Activated T-helper 1 cell treated with anti-CD3 and anti-CD28 coated beads, Interleukin-2, amount 50 U/mL, for 16 hours (primary cell): ENCODE measurements at regions not wholly inside any gene's neighbourhood (a gene's known extent, or its start where the extent isn't known, plus 50 kb on each side); places are given as distances from the start of the nearest gene placed in this dataset.
"Not testable (repeated sequence)": the region's sequence is repeated elsewhere in the genome, so short reads cannot be mapped to it uniquely, and the experiment has no call there.

Experiments
- DNase-seq, 2 donors: peaks; one replicate each; pipeline ENCODE4 v3.0.0-alpha.2; 2020; ENCODE audit warnings: low read depth in 1 of 2, low spot score in 1 of 2

DNA sequence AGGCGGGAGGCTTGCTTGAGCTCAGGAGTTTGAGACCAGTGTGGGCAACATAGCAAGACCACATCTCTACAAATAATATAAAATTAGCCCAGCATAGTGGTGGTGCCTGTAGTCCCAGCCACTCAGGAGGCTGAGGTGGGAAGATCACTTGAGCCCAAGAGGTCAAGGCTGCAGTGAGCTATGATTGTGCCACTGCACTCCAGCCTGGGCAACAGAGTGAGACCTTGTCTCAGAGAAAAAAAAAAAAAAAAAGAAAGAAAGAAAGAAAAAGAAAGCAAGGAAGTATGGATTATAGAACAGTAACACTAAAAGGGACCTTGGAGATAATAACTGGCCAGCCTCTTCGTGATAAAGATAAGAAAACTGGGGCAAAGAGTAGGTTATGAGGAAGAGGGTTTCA lies 130.4 kb downstream of the PLCE1 start:
- DNase-seq, result not testable (repeated sequence)

DNA sequence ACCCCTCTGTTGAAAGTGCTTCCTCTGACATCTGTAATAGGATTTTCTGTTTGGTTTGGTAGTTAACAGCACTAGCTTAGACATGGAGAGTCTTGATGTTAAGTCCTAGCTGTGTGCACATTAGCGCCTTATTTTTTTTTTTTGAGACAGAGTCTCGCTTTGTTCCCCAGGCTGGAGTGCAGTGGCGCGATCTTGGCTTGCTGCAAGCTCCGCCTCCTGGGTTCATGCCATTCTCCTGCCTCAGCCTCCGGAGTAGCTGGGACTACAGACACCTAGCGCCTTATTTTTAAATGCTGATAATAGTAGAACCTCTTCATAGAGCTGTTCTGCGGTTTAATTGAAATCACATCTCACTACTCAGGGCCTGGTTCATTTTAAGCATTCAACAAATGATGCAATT lies 131.5 kb downstream of the PLCE1 start:
- not testable (repeated sequence) for DNase-seq

GRCh38 chr10:94125856-94126255 lies 132.1 kb downstream of the PLCE1 start:
- DNase-seq, result no peak

- no peak for DNase-seq
Observed at GRCh38 chr10:94129393-94130130, 135.8 kb downstream of the PLCE1 start.

- DNase-seq, result no peak
Observed at GRCh38 chr10:94131885-94132284, 138.2 kb downstream of the PLCE1 start.

GRCh38 chr10:94133239-94133638 lies 139.5 kb downstream of the PLCE1 start:
- no peak for DNase-seq

GRCh38 chr10:94137747-94138146 lies 144.0 kb downstream of the PLCE1 start:
- DNase-seq, result no peak

GRCh38 chr10:94138391-94138790 lies 144.7 kb downstream of the PLCE1 start:
- DNase-seq, result no peak

GRCh38 chr10:94143261-94143660 lies 149.5 kb downstream of the PLCE1 start:
- no peak for DNase-seq

DNA sequence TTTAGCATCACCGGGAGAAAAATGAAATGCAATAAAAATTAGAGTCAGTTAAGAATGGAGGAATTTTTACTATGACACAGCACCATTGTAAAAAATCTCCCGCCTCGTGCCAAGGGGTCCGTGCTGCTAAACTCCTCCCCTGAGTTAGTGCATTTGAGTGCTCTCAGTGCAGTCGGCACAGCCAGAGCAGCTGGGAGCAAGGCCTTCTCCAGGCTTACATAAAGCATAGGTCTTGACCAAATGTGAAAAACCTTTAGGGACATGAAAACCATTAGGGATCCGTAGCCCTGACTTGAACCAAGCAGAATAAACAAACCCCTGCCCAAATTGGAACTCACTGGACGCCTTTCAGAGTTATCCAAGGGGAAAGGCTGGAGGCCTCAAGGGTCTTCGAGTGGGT lies 152.6 kb downstream of the PLCE1 start:
- no peak for DNase-seq

DNA sequence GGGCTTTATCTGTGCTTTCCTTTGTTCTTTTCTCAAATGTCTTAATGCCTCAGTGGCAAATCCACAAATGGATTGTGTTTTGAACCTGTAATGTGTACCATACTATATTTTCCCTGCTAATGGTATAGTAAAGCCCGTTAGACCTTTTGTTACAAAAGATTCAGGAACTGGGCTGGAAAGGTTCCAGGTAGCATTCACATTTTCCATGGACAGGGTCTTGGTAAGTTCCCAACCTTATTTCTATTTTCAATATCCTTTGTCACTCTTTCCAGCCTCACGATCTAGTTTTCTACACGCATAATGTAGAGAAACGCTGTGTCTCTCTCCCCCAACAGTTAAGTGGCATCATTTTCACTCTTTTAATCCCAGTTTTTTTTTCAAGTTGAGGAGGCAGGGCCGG lies 153.0 kb downstream of the PLCE1 start:
- no peak for DNase-seq

DNA sequence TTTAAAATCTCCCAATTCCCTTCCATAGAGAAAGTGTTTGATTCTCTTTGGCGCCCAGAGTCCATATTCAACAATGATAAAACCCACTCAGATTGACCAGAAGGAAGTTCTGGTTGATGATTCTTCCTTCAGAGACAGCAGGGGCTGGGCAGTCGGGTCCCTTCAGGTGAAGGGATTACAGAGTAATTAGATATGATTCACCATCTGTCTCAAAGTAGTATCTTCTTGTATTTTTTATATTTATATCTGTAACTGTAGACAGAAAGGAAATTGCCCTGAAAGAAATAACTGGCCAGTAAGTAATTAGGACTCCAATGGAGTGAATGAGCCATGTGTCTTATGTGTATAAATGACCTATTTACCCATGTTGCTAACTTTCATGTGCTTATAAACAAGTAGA lies 156.0 kb downstream of the PLCE1 start:
- no peak for DNase-seq

- DNase-seq, result no peak
Observed at GRCh38 chr10:94150541-94151184, 156.9 kb downstream of the PLCE1 start.

DNA sequence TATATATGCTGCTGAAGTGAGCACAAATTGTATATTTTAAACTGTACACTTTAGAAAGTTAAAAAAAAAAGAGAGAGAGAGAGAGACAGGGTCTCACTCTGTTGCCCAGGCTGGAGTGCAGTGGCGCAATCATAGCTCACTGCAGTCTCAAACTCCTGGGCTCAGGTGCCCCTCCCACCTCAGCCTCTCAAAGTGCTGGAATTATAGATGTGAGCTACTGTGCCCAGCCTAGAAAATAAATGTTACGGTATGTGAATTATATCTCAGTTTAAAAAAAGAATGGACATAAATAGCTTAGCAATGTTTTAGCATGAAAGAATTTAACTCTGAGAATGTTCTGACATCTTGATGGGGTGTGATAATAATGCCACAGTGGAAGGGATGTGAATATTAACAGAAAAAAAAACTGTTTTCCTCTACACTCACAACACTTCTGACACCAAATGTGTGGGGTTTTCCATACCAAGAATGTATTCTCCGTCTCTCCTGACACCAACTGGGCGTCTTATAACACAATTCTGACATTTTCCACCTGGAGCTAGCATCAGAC lies 162.1 kb downstream of the PLCE1 start:
- DNase-seq, result no peak

DNA sequence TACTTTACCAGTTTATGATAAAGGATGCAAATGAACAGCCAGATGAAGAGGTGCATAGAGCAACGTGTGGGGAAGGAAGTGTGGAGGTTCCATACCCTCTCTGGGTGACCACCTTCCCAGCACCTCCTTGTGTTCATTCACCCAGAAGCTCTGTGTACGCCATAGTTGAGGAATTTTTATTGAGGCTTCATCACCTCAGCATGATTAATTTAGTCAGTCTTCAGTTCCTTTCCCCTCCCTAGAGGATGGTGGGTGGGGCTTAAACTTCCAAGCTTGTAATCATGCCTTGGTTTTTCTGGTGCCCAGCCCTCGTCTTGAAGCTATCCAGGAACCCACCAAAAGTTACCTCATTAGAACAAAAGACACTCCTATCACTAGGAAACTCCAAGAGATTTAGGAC lies 162.7 kb downstream of the PLCE1 start:
- DNase-seq, result no peak

DNA sequence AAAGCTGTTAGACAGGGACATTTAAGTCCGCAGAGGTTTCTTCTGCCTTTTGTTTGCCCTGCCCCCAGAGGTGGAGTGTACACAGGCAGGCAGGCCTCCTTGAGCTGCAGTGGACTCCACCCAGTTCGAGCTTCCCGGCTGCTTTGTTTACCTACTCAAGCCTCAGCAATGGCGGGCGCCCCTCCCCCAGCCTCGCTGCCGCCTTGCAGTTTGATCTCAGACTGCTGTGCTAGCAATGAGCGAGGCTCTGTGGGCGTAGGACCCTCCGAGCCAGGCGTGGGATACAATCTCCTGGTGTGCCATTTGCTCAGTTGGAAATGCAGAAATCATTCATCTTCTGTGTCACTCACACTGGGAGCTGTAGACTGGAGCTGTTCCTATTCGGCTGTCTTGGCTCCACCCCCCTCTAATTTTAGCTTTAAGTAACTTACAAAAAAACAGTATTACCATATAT lies 171.5 kb downstream of the PLCE1 start:
- not testable (repeated sequence) for DNase-seq

GRCh38 chr10:94172332-94172731 lies 178.6 kb downstream of the PLCE1 start:
- DNase-seq, result no peak

DNA sequence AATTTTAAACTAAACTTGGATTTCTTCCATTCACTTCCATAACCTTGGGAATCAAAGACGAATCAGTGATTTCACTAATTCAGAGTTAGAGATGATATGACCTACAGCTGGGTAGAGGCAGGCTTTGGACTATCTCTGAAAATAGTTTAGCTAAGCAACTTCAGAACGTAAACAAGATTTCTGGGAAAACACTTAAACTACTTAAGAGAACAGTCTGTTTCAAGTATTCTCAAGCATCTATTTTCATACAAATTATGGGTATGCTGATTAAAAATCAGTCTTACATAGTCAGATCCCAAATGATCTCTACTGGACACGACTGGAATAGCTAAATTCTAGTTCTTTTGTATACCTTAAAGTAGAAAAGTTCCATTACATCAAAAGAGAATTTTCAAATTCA lies 179.9 kb downstream of the PLCE1 start:
- DNase-seq, result no peak

DNA sequence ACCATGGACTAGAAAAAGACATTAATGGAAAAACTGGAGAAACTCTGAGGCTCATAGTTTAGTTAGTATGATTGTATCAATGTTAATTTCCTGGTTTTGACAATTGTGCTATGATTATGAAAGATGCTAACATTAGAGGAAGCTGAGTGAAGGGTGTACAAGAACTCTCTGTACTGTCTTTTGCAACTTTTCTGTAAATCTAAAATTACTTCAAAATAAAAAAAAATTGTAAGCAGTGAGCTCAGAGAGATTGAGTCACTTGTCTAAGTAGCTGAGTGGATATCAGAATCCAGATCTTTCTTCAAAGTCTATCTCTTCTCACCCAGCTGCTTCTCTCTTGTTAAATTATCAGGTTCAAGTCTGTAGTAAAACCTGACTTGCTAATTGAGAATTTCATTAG lies 181.1 kb downstream of the PLCE1 start:
- DNase-seq, result no peak

GRCh38 chr10:94178475-94179253 lies 184.1 kb downstream of the NOC3L start:
- no peak for DNase-seq

DNA sequence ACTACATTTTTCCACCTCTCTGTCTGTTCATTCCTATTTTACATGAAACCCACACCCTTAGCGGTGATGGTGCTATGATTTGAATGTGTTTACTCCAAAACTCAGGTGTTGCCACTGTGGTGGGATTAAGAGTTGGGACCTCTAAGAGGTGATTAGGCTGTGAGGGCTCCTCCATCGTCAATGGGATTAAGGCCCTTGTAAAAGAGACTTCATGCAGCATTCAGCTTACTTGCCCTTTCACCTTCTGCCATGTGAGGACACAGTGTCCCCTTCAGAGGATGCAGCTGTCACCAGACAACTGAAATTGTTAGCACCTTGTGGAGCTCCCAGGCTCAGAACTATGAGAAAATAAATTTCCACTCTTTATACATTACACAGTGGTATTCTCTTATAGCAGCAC lies 182.2 kb downstream of the NOC3L start:
- DNase-seq, result no peak
